CD14-positive monocyte (primary cell): ENCODE measurements at regions not wholly inside any gene's neighbourhood (a gene's known extent, or its start where the extent isn't known, plus 50 kb on each side); places are given as distances from the start of the nearest gene placed in this dataset.

Experiments
- DNase-seq, 3 donors: peaks; one replicate each; pipeline ENCODE4 v3.0.0-alpha.2; 2011 to 2022
- H2AFZ ChIP-seq: 2 replicates; pipeline ENCODE4 v1.6.0; 2012; ENCODE audit warnings: mild to moderate bottlenecking, low read depth, low read length, inconsistent platforms; ENCODE audit not compliant: insufficient read depth, poor library complexity, severe bottlenecking
- H3K27ac ChIP-seq, 2 donors: 1 replicate in 1 of 2; 2 replicates in 1 of 2; pipeline ENCODE4 v1.5.1; 2012 to 2013; ENCODE audit warnings: low read length in 2 of 2, control low read depth in 1 of 2, inconsistent platforms in 1 of 2, low read depth in 1 of 2, mild to moderate bottlenecking in 1 of 2
- H3K27me3 ChIP-seq, 2 donors: one replicate each; pipeline versions ENCODE4 v1.6.0 to v1.6.1; 2011 to 2013; ENCODE audit warnings: low read length in 2 of 2; ENCODE audit not compliant: control insufficient read depth in 2 of 2, insufficient read depth in 2 of 2
- H3K36me3 ChIP-seq, 2 donors: replicated peaks in 1 of 2; 1 replicate in 1 of 2; 2 replicates in 1 of 2; pipeline versions ENCODE4 v1.5.1 to v1.6.1; 2012 to 2013; ENCODE audit warnings: low read length in 2 of 2, control low read depth in 1 of 2, inconsistent platforms in 1 of 2, mild to moderate bottlenecking in 1 of 2; ENCODE audit not compliant: insufficient read depth in 2 of 2, control insufficient read depth in 1 of 2
- H3K4me1 ChIP-seq, 2 donors: 1 replicate in 1 of 2; 2 replicates in 1 of 2; pipeline versions ENCODE4 v1.5.1 to v1.6.1; 2012 to 2013; ENCODE audit warnings: low read length in 2 of 2, control low read depth in 1 of 2, inconsistent platforms in 1 of 2, mild to moderate bottlenecking in 1 of 2, moderate library complexity in 1 of 2; ENCODE audit not compliant: insufficient read depth in 2 of 2, control insufficient read depth in 1 of 2
- H3K4me2 ChIP-seq: replicated peaks from 2 replicates; pipeline ENCODE3; 2012; ENCODE audit warnings: low read length, moderate library complexity, mild to moderate bottlenecking; ENCODE audit not compliant: poor library complexity, severe bottlenecking; ENCODE audit errors: extremely low read depth
- H3K4me3 ChIP-seq, 3 experiments: fragments of 200-600 bp in 1 of 3; sonication (generic) in 1 of 3; replicated peaks in 1 of 3; 1 replicate in 2 of 3; 2 replicates in 1 of 3; pipeline ENCODE4 v1.5.1; 2011 to 2013; ENCODE audit warnings: low read length in 3 of 3, mild to moderate bottlenecking in 3 of 3, control low read depth in 2 of 3, low read depth in 2 of 3, inconsistent platforms in 1 of 3, moderate library complexity in 1 of 3
- H3K79me2 ChIP-seq: 2 replicates; pipeline ENCODE4 v1.6.0; 2012; ENCODE audit warnings: mild to moderate bottlenecking, control low read depth, inconsistent platforms, low read length, moderate library complexity; ENCODE audit not compliant: insufficient read depth
- H3K9ac ChIP-seq: 2 replicates; pipeline ENCODE4 v1.6.0; 2017; ENCODE audit warnings: low read length, mild to moderate bottlenecking; ENCODE audit not compliant: insufficient read depth, poor library complexity, severe bottlenecking
- H3K9me3 ChIP-seq, 2 donors: replicated peaks in 1 of 2; 1 replicate in 1 of 2; 2 replicates in 1 of 2; pipeline versions ENCODE4 v1.5.1 to v1.6.1; 2012 to 2013; ENCODE audit warnings: low read length in 2 of 2, control low read depth in 1 of 2; ENCODE audit not compliant: control insufficient read depth in 1 of 2, insufficient read depth in 1 of 2
- H4K20me1 ChIP-seq: 2 replicates; pipeline ENCODE4 v1.6.0; 2012; ENCODE audit warnings: mild to moderate bottlenecking, low read length, control low read depth, moderate library complexity; ENCODE audit not compliant: insufficient read depth
- H3K27ac Mint-ChIP-seq, 7 donors: one replicate each; pipeline ENCODE4 v1.8.0; 2020; ENCODE audit warnings: mild to moderate bottlenecking in 7 of 7, mixed read lengths in 7 of 7, moderate library complexity in 6 of 7, inconsistent platforms in 2 of 7
- H3K27me3 Mint-ChIP-seq, 3 donors: one replicate each; pipeline ENCODE4 v1.8.0; 2021 to 2022; ENCODE audit warnings: low read depth in 3 of 3, mild to moderate bottlenecking in 3 of 3, mixed read lengths in 3 of 3, moderate library complexity in 3 of 3, inconsistent platforms in 1 of 3
- H3K36me3 Mint-ChIP-seq, 2 donors: one replicate each; pipeline ENCODE4 v1.8.0; 2020; ENCODE audit warnings: mixed read lengths in 2 of 2, inconsistent platforms in 1 of 2, mild to moderate bottlenecking in 1 of 2
- H3K4me1 Mint-ChIP-seq: one replicate; pipeline ENCODE4 v1.8.0; 2020; ENCODE audit warnings: mild to moderate bottlenecking, mixed read lengths
- H3K4me3 Mint-ChIP-seq, 2 donors: one replicate each; pipeline ENCODE4 v1.8.0; 2020; ENCODE audit warnings: mild to moderate bottlenecking in 2 of 2, mixed read lengths in 2 of 2, moderate library complexity in 1 of 2
- H3K9me3 Mint-ChIP-seq, 7 donors: one replicate each; pipeline ENCODE4 v1.8.0; 2020 to 2022; ENCODE audit warnings: mixed read lengths in 7 of 7, mild to moderate bottlenecking in 6 of 7, moderate library complexity in 6 of 7, inconsistent platforms in 2 of 7
- CTCF ChIP-seq: fragments of 200-600 bp; IDR thresholded peaks from one replicate; pipeline ENCODE4 v1.8.0; 2022; ENCODE audit warnings: antibody characterized with exemption, mild to moderate bottlenecking
- WGBS: methylation state at CpG from one replicate; pipeline ENCODE4 v1.1.5; 2013; ENCODE audit warnings: missing lambda C conversion rate; ENCODE audit not compliant: insufficient coverage; 5-methylcytosine and 5-hydroxymethylcytosine counted together
- intact Hi-C, 2 donors: fragments of 100-400 bp; cut with micrococcal nuclease; formaldehyde crosslinking; loops; one replicate each; pipeline versions ENCODE4 v1.15.0 to v1.15.1; 2023

- intact Hi-C loops: no loop called here
- H3K9ac ChIP-seq: no peak overlapping the region
- peak overlapping the region; percentile 75 for H2AFZ ChIP-seq
- H3K4me1 Mint-ChIP-seq: peaks cover 12% of the 10 kb centered on the region
- H4K20me1 ChIP-seq: no peaks in the 10 kb centered on the region
- H3K4me3 Mint-ChIP-seq: peak overlapping the region in 1 of 2 donors; percentile 80
- H3K4me2 ChIP-seq: peak overlapping the region; percentile 59
- peaks cover 8 to 10% of the 10 kb centered on the region in 2 donors for H3K4me1 ChIP-seq
- peak overlapping the region in 1 of 3 experiments; percentile 55 for H3K4me3 ChIP-seq
- H3K36me3 ChIP-seq: no peaks in the 10 kb centered on the region
- H3K79me2 ChIP-seq: no peaks in the 10 kb centered on the region
- H3K36me3 Mint-ChIP-seq: no peaks in the 10 kb centered on the region
- peaks cover 0 to 3% (median 2%) of the 10 kb centered on the region in 3 donors for H3K27me3 Mint-ChIP-seq
- H3K9me3 Mint-ChIP-seq: peaks cover 0 to 14% (median 5%) of the 10 kb centered on the region in 7 donors
- TF ChIP-seq CTCF: no peak
- peak overlapping the region in 1 of 7 donors; percentile 5 for H3K27ac Mint-ChIP-seq
- WGBS: 53% methylated on average over 5 of the region's 5 CpGs
- H3K27me3 ChIP-seq: no peaks in the 10 kb centered on the region
- DNase-seq: no peak
- H3K9me3 ChIP-seq: peaks cover 0 to 4% of the 10 kb centered on the region in 2 donors
- H3K27ac ChIP-seq: no peak overlapping the region
Observed at GRCh38 chr6:156556811-156557210, 220.4 kb upstream of the ARID1B start.

GRCh38 chr6:156555116-156555515, 222.1 kb upstream of the ARID1B start:
- no peak overlapping the region for H3K4me2 ChIP-seq
- H3K36me3 ChIP-seq: no peaks in the 10 kb centered on the region
- H3K27me3 ChIP-seq: no peaks in the 10 kb centered on the region
- H4K20me1 ChIP-seq: no peaks in the 10 kb centered on the region
- H3K27ac ChIP-seq: no peak overlapping the region
- DNase-seq: no peak
- peaks cover 8 to 10% of the 10 kb centered on the region in 2 donors for H3K4me1 ChIP-seq
- H3K79me2 ChIP-seq: no peaks in the 10 kb centered on the region
- Mint-ChIP-seq H3K4me3 (no peak overlapping the region), H3K27me3 (peaks cover 0 to 6% (median 3%) of the 10 kb centered on the region in 3 donors), H3K36me3 (no peaks in the 10 kb centered on the region), H3K9me3 (peaks cover 0 to 4% (median 0%) of the 10 kb centered on the region in 7 donors), H3K4me1 (peaks cover 12% of the 10 kb centered on the region), H3K27ac (no peak overlapping the region)
- no peak overlapping the region for H2AFZ ChIP-seq
- H3K4me3 ChIP-seq: no peak overlapping the region
- no peaks in the 10 kb centered on the region for H3K9me3 ChIP-seq
- intact Hi-C loops: no loop called here
- no peak for TF ChIP-seq CTCF
- WGBS: 71% methylated on average over 1 of the region's 2 CpGs
- no peak overlapping the region for H3K9ac ChIP-seq
